Right cardiac atrium (tissue), 5 donors: ENCODE measurements at regions not wholly inside any gene's neighbourhood (a gene's known extent, or its start where the extent isn't known, plus 50 kb on each side); places are given as distances from the start of the nearest gene placed in this dataset.

Experiments used
- ATAC-seq, 2 donors: fragments of 200-7000 bp; cut with Tn5 transposase; one replicate each; pipeline versions ENCODE4 v1.8.0 to v1.9.1; 2020; ENCODE audit warnings: moderate library complexity in 2 of 2, mild to moderate bottlenecking in 1 of 2
- DNase-seq, 3 donors: peaks; one replicate each; pipeline ENCODE4 v3.0.0-alpha.2; 2020
- H3K27ac ChIP-seq: one replicate; pipeline ENCODE4 v1.5.1; 2013; ENCODE audit warnings: mild to moderate bottlenecking, low read length, control low read depth, moderate library complexity
- H3K27me3 ChIP-seq: one replicate; pipeline ENCODE4 v1.6.1; 2013; ENCODE audit not compliant: control insufficient read depth, insufficient read depth
- H3K4me1 ChIP-seq: one replicate; pipeline ENCODE4 v1.6.1; 2013; ENCODE audit warnings: low read length; ENCODE audit not compliant: control insufficient read depth, insufficient read depth
- H3K4me3 ChIP-seq: one replicate; pipeline ENCODE4 v1.5.1; 2013; ENCODE audit warnings: low read length, control low read depth
- H3K9me3 ChIP-seq: one replicate; pipeline ENCODE4 v1.6.1; 2013; ENCODE audit warnings: low read length; ENCODE audit not compliant: control insufficient read depth
- WGBS: extraction: QIAGEN DNeasy Blood & Tissue Kit; methylation state at CpG from one replicate; pipeline ENCODE4 v1.1.7; 2013; 5-methylcytosine and 5-hydroxymethylcytosine counted together
- intact Hi-C, 4 donors: fragments of 100-400 bp; cut with DNase I; formaldehyde crosslinking; loops; one replicate each; pipeline versions ENCODE4 v1.11.0 to v1.14.0; 2022 to 2023
- donor health status: healthy with polysubstance abuse.
- donor health status: DM: no; HTN: yes; CAD: no.
- donor health status: DM: no; HTN: no; CAD: no.
- donor health status: DM: no; HTN: yes; CAD: no; lungs with severe emphysema.
- donor health status: DM: yes; HTN: yes; CAD: no.

- intact Hi-C loops = no loop called here
- Histone ChIP-seq H3K9me3 (no peaks in the 10 kb centered on the region), H3K27me3 (no peaks in the 10 kb centered on the region), H3K4me1 (no peaks in the 10 kb centered on the region), H3K27ac (no peak overlapping the region), H3K4me3 (no peak overlapping the region)
- DNase-seq (no peak), ATAC-seq (no peak)
- 79% methylated on average over 8 of the region's 8 CpGs for whole genome bisulfite sequencing
Observed at GRCh38 chr14:89486505-89486904, 69.5 kb upstream of the FOXN3 start.

DNA sequence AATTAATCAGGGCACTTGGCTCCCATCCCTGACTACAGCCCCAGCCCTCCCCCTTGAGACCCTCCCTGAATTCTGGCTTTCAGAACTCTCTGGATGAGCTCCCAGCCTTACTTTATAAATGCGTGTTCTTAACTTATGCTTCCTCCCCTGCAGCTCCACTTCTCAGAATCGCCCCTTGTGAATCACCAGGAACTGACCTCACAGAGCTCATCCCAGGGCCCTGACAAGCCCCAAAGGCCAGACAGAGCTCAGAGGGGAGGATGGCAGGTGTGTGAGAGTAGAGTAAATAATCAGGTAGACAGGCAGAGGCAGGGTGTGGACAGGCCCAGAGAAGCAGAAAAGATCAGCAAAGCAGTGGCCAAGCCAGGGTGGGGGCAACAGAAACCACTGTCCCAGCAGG, 68.2 kb upstream of the FOXN3 start:
- Histone ChIP-seq H3K4me3 (no peak overlapping the region), H3K4me1 (no peaks in the 10 kb centered on the region), H3K27ac (no peak overlapping the region), H3K9me3 (no peaks in the 10 kb centered on the region), H3K27me3 (no peaks in the 10 kb centered on the region)
- 66% methylated on average over 2 of the region's 2 CpGs for WGBS
- intact Hi-C loops = no loop called here
- ATAC-seq (no peak), DNase-seq (no peak)

DNA sequence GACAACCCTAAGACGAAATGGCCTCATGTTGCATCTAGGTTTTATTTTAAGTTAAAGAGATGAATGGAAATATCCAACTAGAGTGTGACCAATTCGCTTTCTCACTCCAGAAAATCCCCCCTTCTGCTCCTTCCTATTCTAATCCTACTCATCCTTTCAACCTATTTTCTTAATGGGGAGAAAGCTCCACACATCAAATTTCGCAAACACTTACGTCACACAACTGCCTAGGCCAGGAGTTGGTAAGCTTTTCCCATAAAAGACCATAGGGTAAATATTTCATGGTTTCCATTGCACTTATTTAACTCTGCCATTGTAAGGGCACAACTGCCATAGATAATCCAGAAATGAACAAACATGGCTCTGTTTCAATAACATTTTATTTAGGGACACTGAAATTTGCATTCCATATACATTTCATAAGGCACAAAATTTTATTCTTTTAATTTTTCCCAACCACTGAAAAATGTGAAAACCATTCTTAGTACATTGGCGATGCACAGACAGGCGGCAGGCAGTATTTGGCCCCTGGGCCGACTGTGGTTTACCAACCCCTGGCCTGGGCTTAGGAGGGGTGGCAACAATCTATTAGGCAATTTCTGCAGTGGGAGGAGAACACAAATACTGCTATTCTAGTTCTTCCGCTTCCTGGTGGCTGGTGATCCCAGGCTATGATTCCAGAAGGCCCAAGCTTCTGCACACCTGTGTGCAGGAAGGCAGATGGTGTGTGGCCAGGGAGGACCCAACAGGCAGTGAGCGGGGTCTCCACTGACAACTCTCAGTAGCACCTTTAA, 67.2 kb upstream of the FOXN3 start:
- whole genome bisulfite sequencing = 91% methylated on average over 9 of the region's 9 CpGs
- DNase-seq (no peak), ATAC-seq (no peak)
- Histone ChIP-seq H3K27me3 (no peaks in the 10 kb centered on the region), H3K27ac (no peak overlapping the region), H3K9me3 (no peaks in the 10 kb centered on the region), H3K4me3 (no peak overlapping the region), H3K4me1 (no peaks in the 10 kb centered on the region)
- intact Hi-C loops = no loop called here

DNA sequence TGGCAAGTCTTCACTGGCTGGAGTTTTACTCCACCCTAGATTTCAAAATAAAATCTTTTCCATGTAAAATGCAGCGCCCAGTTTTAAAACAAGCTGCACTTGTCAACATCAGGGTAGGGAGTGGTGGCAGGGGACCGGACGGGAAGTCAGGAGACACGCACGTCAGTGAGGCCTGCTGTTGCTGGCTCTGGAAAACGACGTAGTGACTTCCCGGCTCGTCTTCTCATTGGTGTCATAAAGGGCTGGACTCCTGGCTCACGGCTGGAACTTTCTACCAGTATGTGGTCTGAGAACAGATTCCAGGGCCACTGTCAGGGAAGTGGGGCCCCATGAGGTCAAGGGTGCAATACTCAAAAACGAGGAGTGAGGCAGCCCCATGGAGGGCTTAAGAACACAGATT, 64.2 kb upstream of the FOXN3 start:
- Histone ChIP-seq H3K27ac (peak overlapping the region; percentile 73), H3K9me3 (no peaks in the 10 kb centered on the region), H3K27me3 (no peaks in the 10 kb centered on the region), H3K4me3 (no peak overlapping the region), H3K4me1 (peaks cover 5% of the 10 kb centered on the region)
- 51% methylated on average over 11 of the region's 11 CpGs for WGBS
- ATAC-seq = peak; percentile 82 to 94
- intact Hi-C loops = no loop called here
- peak; percentile 85 to 89 (median 85) for DNase-seq

- H3K27ac ChIP-seq = no peak overlapping the region
- peaks cover 5% of the 10 kb centered on the region for H3K4me1 ChIP-seq
- ATAC-seq (no peak), DNase-seq (no peak)
- H3K4me3 ChIP-seq = no peak overlapping the region
- no peaks in the 10 kb centered on the region for H3K27me3 ChIP-seq
- intact Hi-C loops = no loop called here
- no peaks in the 10 kb centered on the region for H3K9me3 ChIP-seq
- WGBS = 86% methylated on average over 6 of the region's 6 CpGs
Observed at GRCh38 chr14:89480278-89480677, 63.2 kb upstream of the FOXN3 start.

DNA sequence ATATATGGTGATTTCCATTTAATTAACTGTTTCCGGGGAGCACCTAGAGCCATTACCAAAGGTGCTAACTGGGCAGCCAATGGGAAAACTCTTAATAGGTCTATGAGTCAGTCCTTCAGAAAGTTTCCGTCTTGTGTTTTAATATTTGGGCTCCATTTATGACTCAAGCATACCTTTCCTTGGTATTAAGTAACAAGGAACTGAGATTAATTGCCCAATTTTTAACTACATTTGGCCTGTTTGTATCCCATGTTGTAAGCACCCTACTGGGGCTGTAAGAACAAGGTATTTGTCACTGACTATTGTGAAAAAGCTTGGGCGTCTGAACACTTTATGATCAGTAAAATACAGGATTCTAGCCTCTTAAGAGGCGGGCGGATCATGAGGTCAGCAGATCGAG, 62.8 kb upstream of the FOXN3 start:
- H3K27me3 ChIP-seq = no peaks in the 10 kb centered on the region

DNA sequence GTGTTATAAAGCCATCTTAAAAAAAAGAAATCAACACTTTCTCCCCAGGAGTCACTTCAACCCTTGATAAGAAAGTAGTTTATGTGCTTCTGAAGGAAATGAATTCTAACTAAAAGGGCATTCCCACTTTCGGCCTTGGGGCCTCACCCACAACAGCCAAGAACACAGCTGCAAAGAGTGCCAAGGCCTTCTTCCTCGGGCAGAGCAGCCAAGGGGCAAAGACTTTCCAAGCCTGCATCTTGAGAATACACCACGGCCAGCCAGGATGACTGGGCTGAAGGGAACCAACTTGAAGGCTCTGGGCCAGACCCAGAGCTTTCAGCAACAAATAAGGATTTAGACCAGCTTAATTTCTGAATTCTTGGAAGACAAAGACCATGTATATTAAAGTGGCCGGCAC, 60.4 kb upstream of the FOXN3 start:
- Histone ChIP-seq H3K9me3 (no peaks in the 10 kb centered on the region), H3K4me3 (no peak overlapping the region), H3K27ac (peak overlapping the region; percentile 40), H3K4me1 (peaks cover 5% of the 10 kb centered on the region), H3K27me3 (no peaks in the 10 kb centered on the region)
- ATAC-seq = peak; percentile 43 to 85
- DNase-seq = peak; percentile 60 to 86 (median 76)
- intact Hi-C loops = no loop called here
- WGBS = 47% methylated on average over 4 of the region's 4 CpGs

More for the DNA sequence above, 62.8 kb upstream of the FOXN3 start:
- DNase-seq (no peak), ATAC-seq (no peak)
- Histone ChIP-seq H3K4me1 (peaks cover 5% of the 10 kb centered on the region), H3K4me3 (no peak overlapping the region), H3K9me3 (no peaks in the 10 kb centered on the region), H3K27ac (no peak overlapping the region)
- 91% methylated on average over 6 of the region's 6 CpGs for WGBS
- intact Hi-C loops = no loop called here

GRCh38 chr14:89476354-89476896, 59.4 kb upstream of the FOXN3 start:
- DNase-seq (no peak), ATAC-seq (no peak)
- intact Hi-C loops = no loop called here
- Histone ChIP-seq H3K4me3 (no peak overlapping the region), H3K27ac (no peak overlapping the region), H3K27me3 (no peaks in the 10 kb centered on the region), H3K4me1 (peaks cover 5% of the 10 kb centered on the region), H3K9me3 (no peaks in the 10 kb centered on the region)
- WGBS = 86% methylated on average over 10 of the region's 10 CpGs

- DNase-seq = no peak
- peaks cover 13% of the 10 kb centered on the region for H3K4me1 ChIP-seq
- H3K9me3 ChIP-seq = no peaks in the 10 kb centered on the region
- H3K4me3 ChIP-seq = no peak overlapping the region
- no peak for ATAC-seq
- intact Hi-C loops = no loop called here
- H3K27me3 ChIP-seq = no peaks in the 10 kb centered on the region
- WGBS = 73% methylated on average over 4 of the region's 4 CpGs
- H3K27ac ChIP-seq = no peak overlapping the region
Observed at GRCh38 chr14:89474464-89474863, 57.4 kb upstream of the FOXN3 start.

- ATAC-seq = no peak
- intact Hi-C loops = no loop called here
- DNase-seq = no peak
Observed at GRCh38 chr14:89473989-89474388, 57.0 kb upstream of the FOXN3 start.

DNA sequence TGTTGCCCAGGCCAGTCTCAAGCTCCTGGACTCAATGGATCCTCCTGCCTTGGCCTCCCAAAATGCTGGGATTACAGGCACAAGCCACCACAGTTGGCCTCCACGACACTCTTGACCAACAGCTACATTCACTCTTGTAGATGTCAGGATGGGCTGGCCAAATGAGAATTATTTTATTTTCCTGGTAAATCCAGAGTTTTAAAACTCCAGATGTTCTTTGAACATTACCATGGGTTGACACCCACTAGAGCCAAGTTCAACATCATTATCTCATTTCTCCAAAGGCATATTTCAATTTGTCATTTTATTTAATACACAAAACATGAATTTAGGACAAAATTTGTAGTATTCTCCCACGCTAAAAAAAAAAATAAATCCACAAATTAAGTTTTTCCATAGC, 56.5 kb upstream of the FOXN3 start:
- H3K9me3 ChIP-seq = no peaks in the 10 kb centered on the region
- ATAC-seq (no peak), DNase-seq (no peak)
- H3K27ac ChIP-seq = no peak overlapping the region
- no peaks in the 10 kb centered on the region for H3K27me3 ChIP-seq
- H3K4me1 ChIP-seq = peaks cover 16% of the 10 kb centered on the region
- intact Hi-C loops = no loop called here
- H3K4me3 ChIP-seq = no peak overlapping the region
- WGBS = 62% methylated on average over 2 of the region's 2 CpGs

More at GRCh38 chr14:89473989-89474388, 57.0 kb upstream of the FOXN3 start:
- H3K4me3 ChIP-seq = no peak overlapping the region
- H3K9me3 ChIP-seq = no peaks in the 10 kb centered on the region
- no peak overlapping the region for H3K27ac ChIP-seq
- no peaks in the 10 kb centered on the region for H3K27me3 ChIP-seq
- H3K4me1 ChIP-seq = peaks cover 15% of the 10 kb centered on the region
- WGBS = 79% methylated on average over 2 of the region's 2 CpGs
